Testis (tissue), 2 donors: ENCODE measurements at regions not wholly inside any gene's neighbourhood (a gene's known extent, or its start where the extent isn't known, plus 50 kb on each side); places are given as distances from the start of the nearest gene placed in this dataset.

Experiments
- DNase-seq: peaks from one replicate; pipeline ENCODE4 v3.0.0-alpha.2; 2019
- H3K27ac ChIP-seq, 2 donors: fragments of 200-600 bp; sonication (generic); one replicate each; pipeline ENCODE4 v1.5.1; 2019
- H3K27me3 ChIP-seq: fragments of 200-600 bp; sonication (generic); one replicate; pipeline ENCODE4 v1.5.1; 2019
- H3K36me3 ChIP-seq: fragments of 200-600 bp; sonication (generic); one replicate; pipeline ENCODE4 v1.5.1; 2017; ENCODE audit warnings: low read depth; ENCODE audit errors: missing control alignments
- H3K4me1 ChIP-seq: fragments of 200-600 bp; sonication (generic); one replicate; pipeline ENCODE4 v1.5.1; 2019
- H3K4me3 ChIP-seq, 2 donors: fragments of 200-600 bp; sonication (generic); one replicate each; pipeline ENCODE4 v1.5.1; 2017 to 2019
- H3K9me3 ChIP-seq: fragments of 200-600 bp; sonication (generic); one replicate; pipeline ENCODE4 v1.5.1; 2017
- CTCF ChIP-seq, 3 experiments: fragments of 450-650 bp in 2 of 3; fragments of 200-600 bp in 1 of 3; sonication (generic) in 1 of 3; IDR thresholded peaks; one replicate each; pipeline ENCODE4 v1.5.1; 2016 to 2019; ENCODE audit warnings: antibody characterized with exemption in 3 of 3, mild to moderate bottlenecking in 2 of 3, moderate library complexity in 1 of 3
- POLR2A ChIP-seq: fragments of 450-650 bp; IDR thresholded peaks from one replicate; pipeline ENCODE4 v1.6.1; 2017; ENCODE audit warnings: antibody characterized with exemption, mild to moderate bottlenecking, moderate library complexity
- WGBS, 2 donors: methylation state at CpG; one replicate each; pipeline ENCODE4 v1.1.5; 2018; 5-methylcytosine and 5-hydroxymethylcytosine counted together
- intact Hi-C: fragments of 100-400 bp; cut with DNase I; formaldehyde crosslinking; loops from one replicate; pipeline ENCODE4 v1.15.1; 2023; ENCODE audit warnings: low total_unique reads

- no peak for TF ChIP-seq CTCF (IDR thresholded peaks at IDR 0.05)
- no peak for TF ChIP-seq POLR2A
- Histone ChIP-seq H3K27me3 (no peaks in the 10 kb centered on the region), H3K36me3 (no peaks in the 10 kb centered on the region), H3K4me1 (no peaks in the 10 kb centered on the region), H3K27ac (no peak overlapping the region), H3K4me3 (no peak overlapping the region), H3K9me3 (no peaks in the 10 kb centered on the region)
- WGBS, 2 donors, result 86 to 87% methylated on average over 8 of the region's 8 CpGs
- intact Hi-C loops, result no loop called here
- DNase-seq, result no peak
These were observed 212.5 kb upstream of the CPHXL start for GRCh38 chr16:75938818-75939217.

DNA sequence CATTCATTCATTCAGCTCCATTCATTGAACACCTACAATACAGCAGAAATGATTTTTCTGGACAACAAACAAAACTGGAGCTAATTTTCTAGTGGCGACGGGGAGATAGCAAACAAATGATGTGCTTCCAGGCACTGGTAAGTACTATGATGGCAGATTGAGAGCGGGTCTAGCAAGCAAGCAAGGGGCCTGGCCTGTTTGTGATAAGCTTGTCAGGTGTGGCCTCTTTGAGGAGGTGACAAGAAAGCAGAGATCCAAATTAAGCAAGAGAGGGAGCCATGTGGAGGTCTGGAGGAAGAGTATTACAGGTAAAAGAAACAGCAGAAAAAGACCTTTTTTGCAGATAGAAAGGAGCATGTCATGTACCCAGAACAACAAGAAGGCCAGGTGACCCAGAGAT is 216.1 kb upstream of the CPHXL start:
- 93 to 95% methylated on average over 3 of the region's 3 CpGs for WGBS, 2 donors
- intact Hi-C loops, result no loop called here
- no peaks in the 10 kb centered on the region for H3K4me1 ChIP-seq
- H3K27me3 ChIP-seq, result no peaks in the 10 kb centered on the region
- H3K4me3 ChIP-seq, result no peak overlapping the region
- DNase-seq, result no peak
- no peak overlapping the region for H3K27ac ChIP-seq
- TF ChIP-seq POLR2A, result no peak
- H3K36me3 ChIP-seq, result no peaks in the 10 kb centered on the region
- H3K9me3 ChIP-seq, result no peaks in the 10 kb centered on the region

DNA sequence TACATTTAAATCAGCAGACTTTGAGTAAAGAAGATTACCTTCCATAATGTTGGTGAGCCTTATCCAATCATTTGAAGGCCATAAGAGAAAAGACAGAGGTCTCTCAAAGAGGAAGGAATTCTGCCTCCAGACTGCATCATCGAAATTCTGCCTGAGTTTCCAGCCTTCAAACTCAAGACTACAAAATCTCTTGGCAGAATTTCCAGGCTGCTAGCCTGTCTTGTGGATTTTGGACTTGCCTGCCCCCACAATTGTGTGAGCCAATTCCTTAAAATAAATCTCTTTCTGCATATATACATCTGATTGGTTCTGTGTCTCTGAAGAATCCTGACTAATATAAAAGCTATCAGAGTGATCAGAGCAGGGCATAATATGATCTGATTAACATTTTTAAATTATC is 216.6 kb upstream of the CPHXL start:
- Histone ChIP-seq H3K9me3 (no peaks in the 10 kb centered on the region), H3K36me3 (no peaks in the 10 kb centered on the region), H3K4me3 (no peak overlapping the region), H3K27ac (no peak overlapping the region), H3K27me3 (no peaks in the 10 kb centered on the region), H3K4me1 (no peaks in the 10 kb centered on the region)
- intact Hi-C loops, result no loop called here
- WGBS, 2 donors, result 68 to 74% methylated on average over 1 of the region's 1 CpG
- DNase-seq, result no peak
- TF ChIP-seq CTCF (IDR thresholded peaks at IDR 0.05) (no peak), POLR2A (no peak)

- Histone ChIP-seq H3K27me3 (no peaks in the 10 kb centered on the region), H3K9me3 (no peaks in the 10 kb centered on the region), H3K4me3 (no peak overlapping the region), H3K4me1 (no peaks in the 10 kb centered on the region), H3K27ac (no peak overlapping the region), H3K36me3 (no peaks in the 10 kb centered on the region)
- TF ChIP-seq CTCF (IDR thresholded peaks at IDR 0.05) (no peak), POLR2A (no peak)
- WGBS, 2 donors, result 66 to 70% methylated on average over 6 of the region's 6 CpGs
- intact Hi-C loops, result no loop called here
- DNase-seq, result no peak
These were observed 217.6 kb upstream of the CPHXL start for GRCh38 chr16:75943705-75944514.

- no peak overlapping the region for H3K4me3 ChIP-seq
- H3K4me1 ChIP-seq, result no peaks in the 10 kb centered on the region
- WGBS, 2 donors, result 76 to 82% methylated on average over 8 of the region's 8 CpGs
- intact Hi-C loops, result no loop called here
- H3K27ac ChIP-seq, result no peak overlapping the region
- no peaks in the 10 kb centered on the region for H3K27me3 ChIP-seq
- TF ChIP-seq POLR2A (no peak), CTCF (IDR thresholded peaks at IDR 0.05) (no peak)
- DNase-seq, result no peak
- H3K36me3 ChIP-seq, result no peaks in the 10 kb centered on the region
- no peaks in the 10 kb centered on the region for H3K9me3 ChIP-seq
These were observed 219.7 kb upstream of the CPHXL start for GRCh38 chr16:75945916-75946457.
